HG02852 (cell line): ENCODE measurements at regions not wholly inside any gene's neighbourhood (a gene's known extent, or its start where the extent isn't known, plus 50 kb on each side); places are given as distances from the start of the nearest gene placed in this dataset.
"Not testable (repeated sequence)": the region's sequence is repeated elsewhere in the genome, so short reads cannot be mapped to it uniquely, and the experiment has no call there.

Experiments
- ATAC-seq: cut with Tn5 transposase; IDR thresholded peaks from one replicate; pipeline ENCODE4 v1.9.1; 2021; ENCODE audit warnings: mild to moderate bottlenecking, moderate library complexity; ENCODE audit not compliant: unreplicated experiment

GRCh38 chr15:24733659-24734058, 58.1 kb downstream of the NPAP1 start:
- no peak for ATAC-seq

- no peak for ATAC-seq
Observed at GRCh38 chr15:24734396-24734795, 58.8 kb downstream of the NPAP1 start.

GRCh38 chr15:24745290-24745689, 69.7 kb downstream of the NPAP1 start:
- ATAC-seq: no peak

- ATAC-seq: no peak
Observed at GRCh38 chr15:24746094-24746493, 70.5 kb downstream of the NPAP1 start.

GRCh38 chr15:24747376-24747775, 71.8 kb downstream of the NPAP1 start:
- ATAC-seq: no peak

- no peak for ATAC-seq
Observed at GRCh38 chr15:24748812-24749439, 73.4 kb downstream of the NPAP1 start.

- ATAC-seq: no peak
Observed at GRCh38 chr15:24752354-24752753, 76.8 kb downstream of the NPAP1 start.

GRCh38 chr15:24756101-24756500, 80.5 kb downstream of the NPAP1 start:
- no peak for ATAC-seq

GRCh38 chr15:24760066-24760465, 84.5 kb downstream of the NPAP1 start:
- ATAC-seq: no peak

GRCh38 chr15:24761704-24762302, 86.2 kb downstream of the NPAP1 start:
- no peak for ATAC-seq

- no peak for ATAC-seq
Observed at GRCh38 chr15:24763891-24764290, 88.3 kb downstream of the NPAP1 start.

- ATAC-seq: no peak
Observed at GRCh38 chr15:24764375-24765171, 89.0 kb downstream of the NPAP1 start.

GRCh38 chr15:24766511-24767133, 91.0 kb downstream of the NPAP1 start:
- no peak for ATAC-seq

GRCh38 chr15:24772266-24772665, 96.7 kb downstream of the NPAP1 start:
- no peak for ATAC-seq

GRCh38 chr15:24772686-24773373, 97.3 kb downstream of the NPAP1 start:
- peak; percentile 60 for ATAC-seq

GRCh38 chr15:24777307-24777706, 101.7 kb downstream of the NPAP1 start:
- ATAC-seq: no peak

- no peak for ATAC-seq
Observed at GRCh38 chr15:24784506-24784905, 108.9 kb downstream of the NPAP1 start.

- ATAC-seq: no peak
Observed at GRCh38 chr15:24786347-24786746, 110.8 kb downstream of the NPAP1 start.

GRCh38 chr15:24802624-24803023, 127.0 kb downstream of the NPAP1 start:
- ATAC-seq: not testable (repeated sequence)

- ATAC-seq: no peak
Observed at GRCh38 chr15:24819680-24820079, 135.1 kb upstream of the SNRPN start.

GRCh38 chr15:24823473-24823872, 131.3 kb upstream of the SNRPN start:
- no peak for ATAC-seq
